ENCODE measurements at regions not wholly inside any gene's neighbourhood (a gene's known extent, or its start where the extent isn't known, plus 50 kb on each side); places are given as distances from the start of the nearest gene placed in this dataset.

GRCh38 chr22:45102896-45103420 is 60.8 kb upstream of the NUP50 start:
- no peak overlapping the region for H3K4me3 ChIP-seq
- H3K27ac ChIP-seq, result no peak overlapping the region
- no peaks in the 10 kb centered on the region for H3K27me3 ChIP-seq
- no peaks in the 10 kb centered on the region for H3K36me3 ChIP-seq
- no peak for TF ChIP-seq CTCF (IDR thresholded peaks at IDR 0.05)
- no peaks in the 10 kb centered on the region for H3K4me1 ChIP-seq
- DNase-seq (ENCODE audit: low spot score), result no peak
- H3K9me3 ChIP-seq, result no peaks in the 10 kb centered on the region

GRCh38 chr22:45103756-45104155 is 60.0 kb upstream of the NUP50 start:
- TF ChIP-seq CTCF (IDR thresholded peaks at IDR 0.05), result no peak
- Histone ChIP-seq H3K36me3 (no peaks in the 10 kb centered on the region), H3K4me3 (no peak overlapping the region), H3K27ac (no peak overlapping the region), H3K4me1 (no peaks in the 10 kb centered on the region), H3K9me3 (no peaks in the 10 kb centered on the region), H3K27me3 (no peaks in the 10 kb centered on the region)
- DNase-seq (ENCODE audit: low spot score), result no peak

- no peak overlapping the region for H3K4me3 ChIP-seq
- no peak for DNase-seq (ENCODE audit: low spot score)
- no peak overlapping the region for H3K27ac ChIP-seq
- H3K9me3 ChIP-seq, result no peaks in the 10 kb centered on the region
- no peaks in the 10 kb centered on the region for H3K36me3 ChIP-seq
- no peaks in the 10 kb centered on the region for H3K4me1 ChIP-seq
- H3K27me3 ChIP-seq, result no peaks in the 10 kb centered on the region
- no peak for TF ChIP-seq CTCF (IDR thresholded peaks at IDR 0.05)
Observed at GRCh38 chr22:45104313-45104712, 59.4 kb upstream of the NUP50 start.

GRCh38 chr22:45105281-45105702 is 58.4 kb upstream of the NUP50 start:
- no peaks in the 10 kb centered on the region for H3K27me3 ChIP-seq

GRCh38 chr22:45107671-45108070 is 56.1 kb upstream of the NUP50 start:
- no peak for DNase-seq (ENCODE audit: low spot score)
- no peak overlapping the region for H3K4me3 ChIP-seq
- H3K36me3 ChIP-seq, result no peaks in the 10 kb centered on the region
- H3K27me3 ChIP-seq, result no peaks in the 10 kb centered on the region
- peaks cover 0 to 5% of the 10 kb centered on the region in 2 donors for H3K9me3 ChIP-seq
- no peak for TF ChIP-seq CTCF (IDR thresholded peaks at IDR 0.05)
- H3K4me1 ChIP-seq, result no peaks in the 10 kb centered on the region
- no peak overlapping the region for H3K27ac ChIP-seq

More at GRCh38 chr22:45105281-45105702, 58.4 kb upstream of the NUP50 start:
- Histone ChIP-seq H3K4me3 (no peak overlapping the region), H3K9me3 (no peaks in the 10 kb centered on the region), H3K4me1 (no peaks in the 10 kb centered on the region), H3K27ac (no peak overlapping the region), H3K36me3 (no peaks in the 10 kb centered on the region)
- DNase-seq (ENCODE audit: low spot score), result no peak
- TF ChIP-seq CTCF (IDR thresholded peaks at IDR 0.05), result no peak
